ENCODE measurements at regions not wholly inside any gene's neighbourhood (a gene's known extent, or its start where the extent isn't known, plus 50 kb on each side); places are given as distances from the start of the nearest gene placed in this dataset.

GRCh38 chr6:76418560-76419223, 346.2 kb upstream of the IMPG1 start:
- ATAC-seq (ENCODE audit: poor library complexity) (no peak), DNase-seq (no peak)
- no peak overlapping the region for H3K4me3 Mint-ChIP-seq
- H3K27ac ChIP-seq (ENCODE audit: low read depth in 1 of 2, low read length in 2 of 2), result no peak overlapping the region
- no peaks in the 10 kb centered on the region for H3K36me3 ChIP-seq (ENCODE audit: insufficient read depth, low read length)
- no peak overlapping the region for H3K27ac Mint-ChIP-seq
- peaks cover 0 to 3% of the 10 kb centered on the region in 2 experiments for H3K9me3 ChIP-seq (ENCODE audit: control insufficient read depth in 1 of 2, insufficient read depth in 1 of 2, low read length in 2 of 2)
- H3K36me3 Mint-ChIP-seq (ENCODE audit: low read depth), result no peaks in the 10 kb centered on the region
- no peaks in the 10 kb centered on the region for H3K27me3 ChIP-seq (ENCODE audit: control insufficient read depth in 1 of 2, insufficient read depth in 2 of 2, low read length in 2 of 2)
- H3K4me1 Mint-ChIP-seq (ENCODE audit: low read depth), result no peaks in the 10 kb centered on the region
- H3K4me1 ChIP-seq (ENCODE audit: insufficient read depth, low read length), result no peaks in the 10 kb centered on the region
- intact Hi-C loops (cut with DNase I, micrococcal nuclease), result no loop called here
- TF ChIP-seq CTCF (IDR thresholded peaks at IDR 0.05), result no peak
- H3K4me3 ChIP-seq (ENCODE audit: low read length), result no peak overlapping the region
- peaks cover 3% of the 10 kb centered on the region for H3K9me3 Mint-ChIP-seq
- ChIA-PET POLR2A (no interaction called here), CTCF (no interaction called here)
- no peaks in the 10 kb centered on the region for H3K27me3 Mint-ChIP-seq

- TF ChIP-seq CTCF (IDR thresholded peaks at IDR 0.05), result no peak
- Histone ChIP-seq H3K27me3 (ENCODE audit: control insufficient read depth in 1 of 2, insufficient read depth in 2 of 2, low read length in 2 of 2) (no peaks in the 10 kb centered on the region), H3K4me1 (ENCODE audit: insufficient read depth, low read length) (no peaks in the 10 kb centered on the region), H3K36me3 (ENCODE audit: insufficient read depth, low read length) (no peaks in the 10 kb centered on the region), H3K27ac (ENCODE audit: low read depth in 1 of 2, low read length in 2 of 2) (no peak overlapping the region), H3K4me3 (ENCODE audit: low read length) (no peak overlapping the region), H3K9me3 (ENCODE audit: control insufficient read depth in 1 of 2, insufficient read depth in 1 of 2, low read length in 2 of 2) (peaks cover 0 to 3% of the 10 kb centered on the region in 2 experiments)
- Mint-ChIP-seq H3K4me3 (no peak overlapping the region), H3K27me3 (no peaks in the 10 kb centered on the region), H3K27ac (no peak overlapping the region), H3K9me3 (peaks cover 3% of the 10 kb centered on the region), H3K36me3 (ENCODE audit: low read depth) (no peaks in the 10 kb centered on the region), H3K4me1 (ENCODE audit: low read depth) (no peaks in the 10 kb centered on the region)
- ATAC-seq (ENCODE audit: poor library complexity) (no peak), DNase-seq (no peak)
- CTCF ChIA-PET, result no interaction called here
- POLR2A ChIA-PET, result no interaction called here
- intact Hi-C loops (cut with DNase I, micrococcal nuclease), result no loop called here
Measured at GRCh38 chr6:76416821-76417605, 344.6 kb upstream of the IMPG1 start.

GRCh38 chr6:76403064-76403463, 330.6 kb upstream of the IMPG1 start:
- H3K4me1 Mint-ChIP-seq (ENCODE audit: low read depth), result no peaks in the 10 kb centered on the region
- no peak for TF ChIP-seq CTCF (IDR thresholded peaks at IDR 0.05)
- Histone ChIP-seq H3K9me3 (ENCODE audit: control insufficient read depth in 1 of 2, insufficient read depth in 1 of 2, low read length in 2 of 2) (no peaks in the 10 kb centered on the region), H3K4me1 (ENCODE audit: insufficient read depth, low read length) (no peaks in the 10 kb centered on the region), H3K27ac (ENCODE audit: low read depth in 1 of 2, low read length in 2 of 2) (no peak overlapping the region), H3K27me3 (ENCODE audit: control insufficient read depth in 1 of 2, insufficient read depth in 2 of 2, low read length in 2 of 2) (no peaks in the 10 kb centered on the region), H3K36me3 (ENCODE audit: insufficient read depth, low read length) (no peaks in the 10 kb centered on the region), H3K4me3 (ENCODE audit: low read length) (no peak overlapping the region)
- POLR2A ChIA-PET, result no interaction called here
- H3K27me3 Mint-ChIP-seq, result no peaks in the 10 kb centered on the region
- H3K36me3 Mint-ChIP-seq (ENCODE audit: low read depth), result no peaks in the 10 kb centered on the region
- CTCF ChIA-PET, result no interaction called here
- intact Hi-C loops (cut with DNase I, micrococcal nuclease), result no loop called here
- ATAC-seq (ENCODE audit: poor library complexity), result no peak
- H3K27ac Mint-ChIP-seq, result no peak overlapping the region
- H3K4me3 Mint-ChIP-seq, result no peak overlapping the region
- no peak for DNase-seq
- H3K9me3 Mint-ChIP-seq, result peaks cover 10% of the 10 kb centered on the region

Measured in CD4-positive, alpha-beta T cell (primary cell).